ENCODE measurements at regions not wholly inside any gene's neighbourhood (a gene's known extent, or its start where the extent isn't known, plus 50 kb on each side); places are given as distances from the start of the nearest gene placed in this dataset.

GRCh38 chr9:88034964-88035363 is 60.6 kb upstream of the CDK20 start:
- no peak for DNase-seq (ENCODE audit: low read depth)

GRCh38 chr9:88033359-88033702 is 59.0 kb upstream of the CDK20 start:
- DNase-seq (ENCODE audit: low read depth): no peak

- DNase-seq (ENCODE audit: low read depth): no peak
These were observed 54.0 kb upstream of the CDK20 start for GRCh38 chr9:88028338-88028737.

GRCh38 chr9:88026118-88026479 is 51.8 kb upstream of the CDK20 start:
- DNase-seq (ENCODE audit: low read depth): no peak

GRCh38 chr9:88025411-88026117 is 51.2 kb upstream of the CDK20 start:
- no peak for DNase-seq (ENCODE audit: low read depth)

- no peak for DNase-seq (ENCODE audit: low read depth)
These were observed 50.6 kb upstream of the CDK20 start for GRCh38 chr9:88024896-88025295.

Measured in HT1080 (cell line).